ENCODE measurements at regions not wholly inside any gene's neighbourhood (a gene's known extent, or its start where the extent isn't known, plus 50 kb on each side); places are given as distances from the start of the nearest gene placed in this dataset.

DNA sequence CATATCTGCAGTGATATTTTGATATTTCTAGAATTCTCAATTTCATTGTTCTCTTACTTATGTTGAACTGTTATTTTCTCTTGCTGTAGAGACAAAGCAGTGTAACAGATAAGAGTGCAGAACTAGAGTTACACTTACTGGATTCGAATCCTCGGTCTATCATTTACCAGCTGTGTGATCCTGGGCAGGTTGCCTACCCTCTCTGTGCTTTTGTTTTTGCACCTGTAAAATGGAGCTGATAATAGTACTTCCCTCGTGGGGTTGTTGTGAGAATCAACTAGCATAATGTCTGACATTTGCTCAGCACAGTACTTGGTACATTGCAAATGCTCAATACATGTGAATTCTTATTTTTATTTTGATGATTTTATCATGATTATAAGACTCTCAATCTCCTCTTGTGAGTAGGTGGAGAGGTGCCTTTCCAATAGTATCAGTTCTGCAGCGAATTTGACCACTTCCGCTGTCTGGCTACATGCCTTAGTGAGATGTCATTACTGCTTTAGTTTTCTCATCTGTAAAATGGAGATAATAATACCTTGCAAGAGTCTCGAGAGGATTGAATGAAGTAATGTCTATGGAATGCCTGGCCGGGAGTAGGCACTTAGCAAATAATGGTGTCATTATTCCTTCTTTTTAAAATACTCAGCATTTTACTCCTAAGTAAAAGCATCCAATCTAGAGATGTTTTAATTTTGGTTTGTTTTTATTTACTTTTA is 312.2 kb upstream of the MAF start:
- Histone ChIP-seq H3K9me3 (ENCODE audit: control insufficient read depth, insufficient read depth, low read length) (no peaks in the 10 kb centered on the region), H3K4me1 (ENCODE audit: control insufficient read depth, insufficient read depth, low read length) (no peaks in the 10 kb centered on the region), H3K27ac (ENCODE audit: low read length) (no peak overlapping the region), H3K27me3 (ENCODE audit: control insufficient read depth, insufficient read depth, low read length) (no peaks in the 10 kb centered on the region), H3K36me3 (ENCODE audit: control insufficient read depth, insufficient read depth, low read length) (no peaks in the 10 kb centered on the region), H3K4me3 (ENCODE audit: low read length) (no peak overlapping the region)
- WGBS (ENCODE audit: insufficient coverage): 84% methylated on average over 6 of the region's 7 CpGs
- no peak overlapping the region for H3K27ac Mint-ChIP-seq
- ATAC-seq: no peak
- intact Hi-C loops (cut with micrococcal nuclease): no loop called here
- H3K36me3 Mint-ChIP-seq: no peaks in the 10 kb centered on the region
- H3K9me3 Mint-ChIP-seq: no peaks in the 10 kb centered on the region
- no peak for DNase-seq
- H3K27me3 Mint-ChIP-seq (ENCODE audit: low read depth in 2 of 2): no peaks in the 10 kb centered on the region
- H3K4me1 Mint-ChIP-seq: no peaks in the 10 kb centered on the region
- TF ChIP-seq, protein P1, sequence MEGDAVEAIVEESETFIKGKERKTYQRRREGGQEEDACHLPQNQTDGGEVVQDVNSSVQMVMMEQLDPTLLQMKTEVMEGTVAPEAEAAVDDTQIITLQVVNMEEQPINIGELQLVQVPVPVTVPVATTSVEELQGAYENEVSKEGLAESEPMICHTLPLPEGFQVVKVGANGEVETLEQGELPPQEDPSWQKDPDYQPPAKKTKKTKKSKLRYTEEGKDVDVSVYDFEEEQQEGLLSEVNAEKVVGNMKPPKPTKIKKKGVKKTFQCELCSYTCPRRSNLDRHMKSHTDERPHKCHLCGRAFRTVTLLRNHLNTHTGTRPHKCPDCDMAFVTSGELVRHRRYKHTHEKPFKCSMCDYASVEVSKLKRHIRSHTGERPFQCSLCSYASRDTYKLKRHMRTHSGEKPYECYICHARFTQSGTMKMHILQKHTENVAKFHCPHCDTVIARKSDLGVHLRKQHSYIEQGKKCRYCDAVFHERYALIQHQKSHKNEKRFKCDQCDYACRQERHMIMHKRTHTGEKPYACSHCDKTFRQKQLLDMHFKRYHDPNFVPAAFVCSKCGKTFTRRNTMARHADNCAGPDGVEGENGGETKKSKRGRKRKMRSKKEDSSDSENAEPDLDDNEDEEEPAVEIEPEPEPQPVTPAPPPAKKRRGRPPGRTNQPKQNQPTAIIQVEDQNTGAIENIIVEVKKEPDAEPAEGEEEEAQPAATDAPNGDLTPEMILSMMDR (IDR thresholded peaks at IDR 0.05): no peak
- no peak overlapping the region for H3K4me3 Mint-ChIP-seq

DNA sequence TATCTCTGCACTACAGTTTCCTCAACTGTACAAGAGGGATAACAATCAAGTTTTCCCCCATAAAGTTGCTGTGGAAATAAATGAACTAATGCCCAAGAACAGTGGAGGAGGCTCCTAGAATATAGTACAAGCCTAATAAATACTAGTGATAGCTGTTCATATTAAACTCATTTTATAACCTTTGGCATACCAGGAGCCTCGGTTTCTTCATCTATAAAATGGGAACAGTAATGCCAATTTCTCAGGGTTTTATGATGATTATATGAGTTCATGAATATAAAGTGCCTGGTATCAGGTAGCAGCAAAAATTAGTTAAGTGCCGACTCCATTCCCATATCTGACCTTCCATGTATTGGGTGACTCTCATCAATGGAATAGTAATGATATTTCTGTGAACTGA is 311.1 kb upstream of the MAF start:
- Mint-ChIP-seq H3K9me3 (no peaks in the 10 kb centered on the region), H3K27me3 (ENCODE audit: low read depth in 2 of 2) (no peaks in the 10 kb centered on the region), H3K4me3 (no peak overlapping the region), H3K36me3 (no peaks in the 10 kb centered on the region), H3K27ac (no peak overlapping the region), H3K4me1 (no peaks in the 10 kb centered on the region)
- no peaks in the 10 kb centered on the region for H3K27me3 ChIP-seq (ENCODE audit: control insufficient read depth, insufficient read depth, low read length)
- DNase-seq (no peak), ATAC-seq (no peak)
- WGBS (ENCODE audit: insufficient coverage): 100% methylated on average over 1 of the region's 2 CpGs
- intact Hi-C loops (cut with micrococcal nuclease): no loop called here
- no peaks in the 10 kb centered on the region for H3K36me3 ChIP-seq (ENCODE audit: control insufficient read depth, insufficient read depth, low read length)
- H3K4me3 ChIP-seq (ENCODE audit: low read length): no peak overlapping the region
- H3K9me3 ChIP-seq (ENCODE audit: control insufficient read depth, insufficient read depth, low read length): no peaks in the 10 kb centered on the region
- H3K27ac ChIP-seq (ENCODE audit: low read length): no peak overlapping the region
- TF ChIP-seq, protein P1 (IDR thresholded peaks at IDR 0.05): no peak
- H3K4me1 ChIP-seq (ENCODE audit: control insufficient read depth, insufficient read depth, low read length): no peaks in the 10 kb centered on the region

DNA sequence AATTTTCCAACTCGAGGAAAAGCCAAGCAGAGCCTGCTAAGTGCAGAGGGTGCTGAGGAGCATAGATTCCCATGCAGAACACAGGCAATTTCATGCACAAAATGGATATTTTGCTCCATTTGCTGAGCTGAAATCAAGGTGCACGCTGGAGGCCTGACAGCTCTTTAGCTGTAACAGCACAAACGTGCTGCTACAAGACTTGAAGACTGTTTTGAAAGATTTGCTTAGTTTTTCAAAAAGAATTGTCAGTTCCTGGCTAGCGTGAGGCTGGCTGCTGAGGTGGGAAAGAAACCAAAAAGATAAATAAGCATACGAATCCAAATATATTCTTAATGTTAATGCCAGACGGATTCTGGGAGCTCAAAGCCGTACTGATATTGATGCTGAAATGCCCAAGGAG is 309.0 kb upstream of the MAF start:
- Mint-ChIP-seq H3K9me3 (no peaks in the 10 kb centered on the region), H3K4me1 (no peaks in the 10 kb centered on the region), H3K27ac (no peak overlapping the region), H3K27me3 (ENCODE audit: low read depth in 2 of 2) (no peaks in the 10 kb centered on the region), H3K36me3 (no peaks in the 10 kb centered on the region), H3K4me3 (no peak overlapping the region)
- H3K4me3 ChIP-seq (ENCODE audit: low read length): no peak overlapping the region
- H3K9me3 ChIP-seq (ENCODE audit: control insufficient read depth, insufficient read depth, low read length): no peaks in the 10 kb centered on the region
- no peak for ATAC-seq
- no peak overlapping the region for H3K27ac ChIP-seq (ENCODE audit: low read length)
- H3K36me3 ChIP-seq (ENCODE audit: control insufficient read depth, insufficient read depth, low read length): no peaks in the 10 kb centered on the region
- DNase-seq: no peak
- H3K27me3 ChIP-seq (ENCODE audit: control insufficient read depth, insufficient read depth, low read length): no peaks in the 10 kb centered on the region
- TF ChIP-seq, protein P1 (IDR thresholded peaks at IDR 0.05): no peak
- H3K4me1 ChIP-seq (ENCODE audit: control insufficient read depth, insufficient read depth, low read length): no peaks in the 10 kb centered on the region
- intact Hi-C loops (cut with micrococcal nuclease): no loop called here
- WGBS (ENCODE audit: insufficient coverage): 80% methylated on average over 7 of the region's 7 CpGs

DNA sequence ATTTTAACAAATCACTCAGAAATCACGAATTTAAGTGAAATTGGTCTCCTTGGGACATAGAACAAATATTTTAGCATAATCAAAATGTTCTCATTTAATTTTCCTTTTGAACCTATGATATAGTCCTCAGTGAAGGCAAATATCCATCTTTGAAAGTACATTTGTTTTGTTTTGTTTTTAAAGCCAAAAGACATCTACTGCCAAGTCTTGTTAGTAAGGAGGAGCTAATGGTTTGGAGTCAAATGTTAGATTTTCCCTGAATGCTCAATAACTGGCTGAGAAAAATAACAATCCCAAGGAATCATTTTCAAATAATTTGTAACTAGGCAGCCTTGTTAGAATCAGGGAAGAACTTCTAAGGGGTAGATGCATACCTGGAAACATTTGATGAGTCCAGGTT is 302.9 kb upstream of the MAF start:
- Mint-ChIP-seq H3K36me3 (no peaks in the 10 kb centered on the region), H3K4me1 (no peaks in the 10 kb centered on the region), H3K9me3 (no peaks in the 10 kb centered on the region), H3K4me3 (no peak overlapping the region), H3K27me3 (ENCODE audit: low read depth in 2 of 2) (peaks cover 6 to 7% of the 10 kb centered on the region in 2 donors), H3K27ac (no peak overlapping the region)
- no peaks in the 10 kb centered on the region for H3K9me3 ChIP-seq (ENCODE audit: control insufficient read depth, insufficient read depth, low read length)
- H3K27me3 ChIP-seq (ENCODE audit: control insufficient read depth, insufficient read depth, low read length): no peaks in the 10 kb centered on the region
- no peaks in the 10 kb centered on the region for H3K36me3 ChIP-seq (ENCODE audit: control insufficient read depth, insufficient read depth, low read length)
- TF ChIP-seq, protein P1 (IDR thresholded peaks at IDR 0.05): no peak
- DNase-seq (no peak), ATAC-seq (no peak)
- no peaks in the 10 kb centered on the region for H3K4me1 ChIP-seq (ENCODE audit: control insufficient read depth, insufficient read depth, low read length)
- H3K27ac ChIP-seq (ENCODE audit: low read length): no peak overlapping the region
- no peak overlapping the region for H3K4me3 ChIP-seq (ENCODE audit: low read length)
- intact Hi-C loops (cut with micrococcal nuclease): no loop called here
- WGBS (ENCODE audit: insufficient coverage): 83% methylated on average over 1 of the region's 1 CpG
